Suprapubic skin (tissue), 4 donors: ENCODE measurements at regions not wholly inside any gene's neighbourhood (a gene's known extent, or its start where the extent isn't known, plus 50 kb on each side); places are given as distances from the start of the nearest gene placed in this dataset.

Experiments used
- CTCF ChIP-seq, 2 donors: fragments of 200-600 bp in 1 of 2; fragments of 450-650 bp in 1 of 2; sonication (generic) in 1 of 2; IDR thresholded peaks; one replicate each; pipeline ENCODE4 v1.5.1; 2016 to 2019; ENCODE audit warnings: antibody characterized with exemption in 2 of 2, mild to moderate bottlenecking in 1 of 2, moderate library complexity in 1 of 2
- POLR2A ChIP-seq, 2 donors: fragments of 450-650 bp; IDR thresholded peaks; one replicate each; pipeline ENCODE4 v1.6.1; 2017; ENCODE audit warnings: antibody characterized with exemption in 2 of 2, mild to moderate bottlenecking in 2 of 2, moderate library complexity in 2 of 2
- POLR2AphosphoS5 ChIP-seq, 3 donors: sonication (generic); formaldehyde crosslinking; IDR thresholded peaks; one replicate each; pipeline ENCODE4 v1.6.1; 2017; ENCODE audit warnings: antibody characterized with exemption in 3 of 3

GRCh38 chr1:192958350-192958749, 100.8 kb downstream of the UCHL5 start:
- TF ChIP-seq CTCF (IDR thresholded peaks at IDR 0.05): no peak
- no peak for TF ChIP-seq POLR2AphosphoS5 (IDR thresholded peaks at IDR 0.05)
- no peak for TF ChIP-seq POLR2A (IDR thresholded peaks at IDR 0.05)
